Trophoblast cell (in vitro differentiated cells and primary cell): ENCODE measurements at regions not wholly inside any gene's neighbourhood (a gene's known extent, or its start where the extent isn't known, plus 50 kb on each side); places are given as distances from the start of the nearest gene placed in this dataset.

Experiments
- DNase-seq, 2 donors: peaks; one replicate each; pipeline ENCODE4 v3.0.0-alpha.2; 2016
- H2AFZ ChIP-seq: 2 replicates; pipeline ENCODE4 v1.6.1; 2013; ENCODE audit warnings: low read length, moderate library complexity, mild to moderate bottlenecking; ENCODE audit not compliant: insufficient read depth, poor library complexity
- H2AK5ac ChIP-seq: 2 replicates; pipeline ENCODE4 v1.6.1; 2013; ENCODE audit warnings: mild to moderate bottlenecking, low read length
- H2BK120ac ChIP-seq: 2 replicates; pipeline ENCODE4 v1.6.1; 2013; ENCODE audit warnings: low read length, mild to moderate bottlenecking, moderate library complexity; ENCODE audit not compliant: insufficient read depth, poor library complexity
- H2BK12ac ChIP-seq: 2 replicates; pipeline ENCODE4 v1.6.1; 2013; ENCODE audit warnings: mild to moderate bottlenecking, low read length, moderate library complexity
- H2BK5ac ChIP-seq: 2 replicates; pipeline ENCODE4 v1.6.1; 2013; ENCODE audit warnings: low read length, low read depth, moderate library complexity, mild to moderate bottlenecking; ENCODE audit not compliant: poor library complexity
- H3K14ac ChIP-seq: 2 replicates; pipeline ENCODE4 v1.6.1; 2013; ENCODE audit warnings: mild to moderate bottlenecking, low read length
- H3K18ac ChIP-seq: 2 replicates; pipeline ENCODE4 v1.6.1; 2013; ENCODE audit warnings: mild to moderate bottlenecking, low read length
- H3K23ac ChIP-seq: 2 replicates; pipeline ENCODE4 v1.6.1; 2013; ENCODE audit warnings: low read length
- H3K27ac ChIP-seq: 2 replicates; pipeline ENCODE4 v1.5.1; 2013; ENCODE audit warnings: low read depth, mild to moderate bottlenecking, inconsistent platforms, low read length, moderate library complexity
- H3K27me3 ChIP-seq: 2 replicates; pipeline ENCODE4 v1.6.1; 2013; ENCODE audit warnings: inconsistent platforms, mild to moderate bottlenecking, low read length, moderate library complexity; ENCODE audit not compliant: insufficient read depth
- H3K36me3 ChIP-seq, 2 experiments: 1 replicate in 1 of 2; 2 replicates in 1 of 2; pipeline ENCODE4 v1.6.1; 2013; ENCODE audit warnings: low read length in 2 of 2, mild to moderate bottlenecking in 2 of 2, moderate library complexity in 1 of 2; ENCODE audit not compliant: insufficient read depth in 2 of 2, control insufficient read depth in 1 of 2
- H3K4ac ChIP-seq: 2 replicates; pipeline ENCODE4 v1.6.1; 2013; ENCODE audit warnings: low read depth, mild to moderate bottlenecking, low read length, moderate library complexity
- H3K4me1 ChIP-seq, 2 experiments: 1 replicate in 1 of 2; 2 replicates in 1 of 2; pipeline ENCODE4 v1.6.1; 2013; ENCODE audit warnings: low read length in 2 of 2, mild to moderate bottlenecking in 2 of 2, moderate library complexity in 1 of 2; ENCODE audit not compliant: insufficient read depth in 2 of 2, control insufficient read depth in 1 of 2
- H3K4me2 ChIP-seq: 2 replicates; pipeline ENCODE4 v1.6.1; 2013; ENCODE audit warnings: inconsistent platforms, mild to moderate bottlenecking, low read length, moderate library complexity
- H3K4me3 ChIP-seq: 2 replicates; pipeline ENCODE4 v1.5.1; 2013; ENCODE audit warnings: mild to moderate bottlenecking, low read depth, low read length, inconsistent platforms
- H3K79me1 ChIP-seq: one replicate; pipeline ENCODE4 v1.6.1; 2013; ENCODE audit warnings: low read length
- H3K79me2 ChIP-seq: 2 replicates; pipeline ENCODE4 v1.6.1; 2013; ENCODE audit warnings: low read length, mild to moderate bottlenecking; ENCODE audit not compliant: control insufficient read depth, insufficient read depth, poor library complexity
- H3K9ac ChIP-seq: 2 replicates; pipeline ENCODE4 v1.6.1; 2013; ENCODE audit warnings: mild to moderate bottlenecking, low read length
- H3K9me3 ChIP-seq: 2 replicates; pipeline ENCODE4 v1.6.1; 2013; ENCODE audit warnings: low read depth, mild to moderate bottlenecking, control low read depth, inconsistent platforms, low read length; ENCODE audit not compliant: insufficient read depth
- H4K12ac ChIP-seq: 2 replicates; pipeline ENCODE4 v1.6.1; 2013; ENCODE audit warnings: low read depth, mild to moderate bottlenecking, low read length, moderate library complexity
- H4K8ac ChIP-seq: 2 replicates; pipeline ENCODE4 v1.6.1; 2013; ENCODE audit warnings: low read depth, mild to moderate bottlenecking, low read length, moderate library complexity
- H4K91ac ChIP-seq: one replicate; pipeline ENCODE4 v1.6.1; 2013; ENCODE audit warnings: low read depth, mild to moderate bottlenecking, low read length, moderate library complexity
- WGBS: extraction: QIAGEN DNeasy Blood & Tissue Kit; methylation state at CpG from one replicate; pipeline ENCODE4 v1.1.7; 2013; ENCODE audit warnings: missing lambda C conversion rate; ENCODE audit not compliant: insufficient read length, insufficient coverage; ENCODE audit errors: extremely low coverage; 5-methylcytosine and 5-hydroxymethylcytosine counted together

DNA sequence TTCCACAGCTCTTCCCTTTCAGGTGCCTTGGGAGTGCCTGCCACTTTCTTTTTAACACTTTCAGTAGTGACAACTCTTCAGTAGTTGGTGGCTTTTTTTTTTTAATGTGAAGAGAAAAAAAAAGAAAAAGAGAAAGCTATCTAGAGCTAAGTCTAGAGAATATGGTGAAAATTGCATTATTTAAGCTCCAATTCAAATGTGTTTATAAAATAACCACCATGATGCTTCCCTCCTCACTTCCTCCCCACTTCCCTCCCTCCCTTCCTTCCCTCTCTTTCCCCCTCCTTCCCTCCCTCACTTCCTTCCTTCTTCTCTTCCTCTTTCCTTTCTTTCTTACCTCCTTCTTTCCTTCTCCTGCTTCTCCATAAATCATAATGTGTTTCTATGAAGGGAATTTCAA, 456.7 kb upstream of the ACTBL2 start:
- no peak for DNase-seq
- no peaks in the 10 kb centered on the region for H3K27me3 ChIP-seq
- no peak overlapping the region for H3K18ac ChIP-seq
- no peaks in the 10 kb centered on the region for H3K9me3 ChIP-seq
- no peak overlapping the region for H3K27ac ChIP-seq
- H3K4me3 ChIP-seq = no peak overlapping the region
- no peak overlapping the region for H3K23ac ChIP-seq
- no peak overlapping the region for H3K4me2 ChIP-seq
- no peak overlapping the region for H4K8ac ChIP-seq
- H2AFZ ChIP-seq = no peak overlapping the region
- no peak overlapping the region for H3K4ac ChIP-seq
- H3K4me1 ChIP-seq = no peaks in the 10 kb centered on the region
- no peak overlapping the region for H4K91ac ChIP-seq
- H3K79me2 ChIP-seq = no peaks in the 10 kb centered on the region
- H4K12ac ChIP-seq = no peak overlapping the region
- H2AK5ac ChIP-seq = no peak overlapping the region
- H2BK120ac ChIP-seq = no peak overlapping the region
- no peak overlapping the region for H2BK5ac ChIP-seq
- H3K14ac ChIP-seq = no peak overlapping the region
- no peak overlapping the region for H3K9ac ChIP-seq
- H3K79me1 ChIP-seq = no peaks in the 10 kb centered on the region
- no peaks in the 10 kb centered on the region for H3K36me3 ChIP-seq
- H2BK12ac ChIP-seq = no peak overlapping the region

GRCh38 chr5:57938174-57938557, 455.6 kb upstream of the ACTBL2 start:
- no peak overlapping the region for H3K4ac ChIP-seq
- H4K12ac ChIP-seq = no peak overlapping the region
- no peak overlapping the region for H4K8ac ChIP-seq
- no peak overlapping the region for H3K23ac ChIP-seq
- no peaks in the 10 kb centered on the region for H3K27me3 ChIP-seq
- no peak overlapping the region for H4K91ac ChIP-seq
- H3K9ac ChIP-seq = no peak overlapping the region
- H3K79me2 ChIP-seq = no peaks in the 10 kb centered on the region
- H3K4me2 ChIP-seq = no peak overlapping the region
- no peak overlapping the region for H3K4me3 ChIP-seq
- no peak for DNase-seq
- H3K9me3 ChIP-seq = no peaks in the 10 kb centered on the region
- H3K14ac ChIP-seq = no peak overlapping the region
- H3K27ac ChIP-seq = no peak overlapping the region
- no peak overlapping the region for H2BK12ac ChIP-seq
- H3K18ac ChIP-seq = no peak overlapping the region
- no peaks in the 10 kb centered on the region for H3K36me3 ChIP-seq
- no peak overlapping the region for H2AFZ ChIP-seq
- no peak overlapping the region for H2AK5ac ChIP-seq
- H3K4me1 ChIP-seq = no peaks in the 10 kb centered on the region
- no peak overlapping the region for H2BK5ac ChIP-seq
- H3K79me1 ChIP-seq = no peaks in the 10 kb centered on the region
- no peak overlapping the region for H2BK120ac ChIP-seq

GRCh38 chr5:57937501-57938173, 455.0 kb upstream of the ACTBL2 start:
- Histone ChIP-seq H3K4me2 (no peak overlapping the region), H2BK120ac (no peak overlapping the region), H3K79me2 (no peaks in the 10 kb centered on the region), H2BK5ac (no peak overlapping the region), H3K4me1 (no peaks in the 10 kb centered on the region), H3K14ac (no peak overlapping the region), H4K8ac (no peak overlapping the region), H3K36me3 (no peaks in the 10 kb centered on the region), H3K9ac (no peak overlapping the region), H3K18ac (no peak overlapping the region), H3K27me3 (no peaks in the 10 kb centered on the region), H3K23ac (no peak overlapping the region), H2AFZ (no peak overlapping the region), H3K9me3 (no peaks in the 10 kb centered on the region), H3K4ac (no peak overlapping the region), H3K27ac (no peak overlapping the region), H4K12ac (no peak overlapping the region), H2BK12ac (no peak overlapping the region), H2AK5ac (no peak overlapping the region), H3K4me3 (no peak overlapping the region), H3K79me1 (no peaks in the 10 kb centered on the region), H4K91ac (no peak overlapping the region)
- no peak for DNase-seq
- WGBS = no CpG with 5 or more reads among the region's 4 CpGs

DNA sequence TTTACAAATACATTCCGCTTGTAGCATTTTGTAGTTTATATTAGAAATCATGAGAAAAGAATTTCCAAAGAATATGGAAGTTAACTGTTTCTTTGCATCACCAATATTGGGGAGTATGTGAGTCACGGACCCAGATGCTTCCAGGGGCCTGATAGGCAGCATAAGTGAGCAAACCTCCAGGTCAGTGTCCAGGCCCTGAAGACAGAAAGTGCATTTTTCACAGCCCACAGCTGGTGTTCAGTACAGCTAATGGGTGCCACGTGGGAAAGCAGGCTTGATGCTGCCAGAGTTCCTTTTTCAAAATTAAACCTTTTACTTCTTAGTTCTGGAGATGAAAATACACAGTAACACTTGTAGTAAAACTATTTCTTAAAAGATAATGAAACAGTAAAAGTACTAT, 454.4 kb upstream of the ACTBL2 start:
- Histone ChIP-seq H2BK5ac (no peak overlapping the region), H3K18ac (no peak overlapping the region), H3K36me3 (no peaks in the 10 kb centered on the region), H3K79me2 (no peaks in the 10 kb centered on the region), H3K4me3 (no peak overlapping the region), H3K9me3 (no peaks in the 10 kb centered on the region), H3K9ac (no peak overlapping the region), H3K23ac (no peak overlapping the region), H3K4ac (no peak overlapping the region), H3K27ac (no peak overlapping the region), H3K4me1 (no peaks in the 10 kb centered on the region), H4K91ac (no peak overlapping the region), H3K79me1 (no peaks in the 10 kb centered on the region), H3K4me2 (no peak overlapping the region), H2AFZ (no peak overlapping the region), H4K12ac (no peak overlapping the region), H4K8ac (no peak overlapping the region), H3K14ac (no peak overlapping the region), H3K27me3 (no peaks in the 10 kb centered on the region), H2AK5ac (no peak overlapping the region), H2BK12ac (no peak overlapping the region), H2BK120ac (no peak overlapping the region)
- WGBS = no CpG with 5 or more reads among the region's 3 CpGs
- no peak for DNase-seq
